Mesenteric fat pad (tissue), 1 donor: ENCODE measurements at regions not wholly inside any gene's neighbourhood (a gene's known extent, or its start where the extent isn't known, plus 50 kb on each side); places are given as distances from the start of the nearest gene placed in this dataset.

Experiments used
- DNase-seq: peaks from one replicate; pipeline ENCODE4 v3.0.0-alpha.2; 2020; ENCODE audit warnings: low spot score
- donor health status: DM: yes; HTN: yes; CAD: no.

- DNase-seq, result no peak
Measured at GRCh38 chr9:75610246-75610645, 280.2 kb upstream of the PCSK5 start.

GRCh38 chr9:75612205-75612604, 278.3 kb upstream of the PCSK5 start:
- no peak for DNase-seq

- no peak for DNase-seq
Measured at GRCh38 chr9:75612754-75613153, 277.7 kb upstream of the PCSK5 start.

GRCh38 chr9:75615284-75615683, 275.2 kb upstream of the PCSK5 start:
- DNase-seq, result no peak

GRCh38 chr9:75616052-75616451, 274.4 kb upstream of the PCSK5 start:
- DNase-seq, result no peak

- DNase-seq, result no peak
Measured at GRCh38 chr9:75616841-75617566, 273.5 kb upstream of the PCSK5 start.

- DNase-seq, result no peak
Measured at GRCh38 chr9:75623462-75623861, 267.0 kb upstream of the PCSK5 start.

- DNase-seq, result no peak
Measured at GRCh38 chr9:75624998-75625397, 265.5 kb upstream of the PCSK5 start.

- no peak for DNase-seq
Measured at GRCh38 chr9:75626860-75627259, 263.6 kb upstream of the PCSK5 start.

- DNase-seq, result no peak
Measured at GRCh38 chr9:75628952-75629351, 261.5 kb upstream of the PCSK5 start.

GRCh38 chr9:75633451-75634057, 256.9 kb upstream of the PCSK5 start:
- no peak for DNase-seq

- DNase-seq, result no peak
Measured at GRCh38 chr9:75636427-75637045, 253.9 kb upstream of the PCSK5 start.

- DNase-seq, result no peak
Measured at GRCh38 chr9:75639971-75640610, 250.4 kb upstream of the PCSK5 start.

- no peak for DNase-seq
Measured at GRCh38 chr9:75642522-75642921, 248.0 kb upstream of the PCSK5 start.

- no peak for DNase-seq
Measured at GRCh38 chr9:75644649-75645048, 245.8 kb upstream of the PCSK5 start.

- DNase-seq, result no peak
Measured at GRCh38 chr9:75648034-75648433, 242.4 kb upstream of the PCSK5 start.

- no peak for DNase-seq
Measured at GRCh38 chr9:75649060-75649459, 241.4 kb upstream of the PCSK5 start.

GRCh38 chr9:75651709-75652108, 238.8 kb upstream of the PCSK5 start:
- no peak for DNase-seq

GRCh38 chr9:75653335-75653734, 237.1 kb upstream of the PCSK5 start:
- no peak for DNase-seq

GRCh38 chr9:75653750-75654149, 236.7 kb upstream of the PCSK5 start:
- DNase-seq, result no peak

- DNase-seq, result no peak
Measured at GRCh38 chr9:75657015-75657414, 233.5 kb upstream of the PCSK5 start.

GRCh38 chr9:75658301-75658905, 232.1 kb upstream of the PCSK5 start:
- DNase-seq, result no peak
